HCT116 (cell line): ENCODE measurements at regions not wholly inside any gene's neighbourhood (a gene's known extent, or its start where the extent isn't known, plus 50 kb on each side); places are given as distances from the start of the nearest gene placed in this dataset.

ENCODE experiments used
- ATAC-seq: fragments of 200-7000 bp; cut with Tn5 transposase; 2 replicates; pipeline ENCODE4 v1.9.1; 2020; ENCODE audit warnings: mild to moderate bottlenecking, moderate library complexity
- BruUV-seq: library from RNA; stranded (reverse); fragments of 400-500 nt; replicated peaks from 2 replicates; lab custom pipeline; 2021; lab: Mats Ljungman, UMichigan
- CTCF ChIA-PET: fragments of 300-600 bp; sonication (Branson Sonifier 250); formaldehyde crosslinking; loops from one replicate; lab custom pipeline; 2021; ENCODE audit warnings: antibody characterized with exemption; lab: Charles Lee
- POLR2A ChIA-PET: fragments of 300-600, 350-600 bp; sonication (Branson Sonifier 250); formaldehyde crosslinking; loops from one replicate; lab custom pipeline; 2021; ENCODE audit warnings: antibody characterized with exemption; lab: Charles Lee
- RAD21 ChIA-PET, 2 experiments: fragments of 300-600 bp; sonication (Branson Sonifier 250); formaldehyde crosslinking; loops; one replicate each; lab custom pipeline; 2023; ENCODE audit warnings: low total read pairs in 2 of 2; ENCODE audit not compliant: uncharacterized antibody in 2 of 2, unreplicated experiment in 2 of 2, low non-redundant PET in 1 of 2; lab: Charles Lee
- DNase-seq: peaks from one replicate; pipeline ENCODE4 v3.0.0-alpha.2; 2010; ENCODE audit warnings: low read depth, low spot score
- H2AFZ ChIP-seq: fragments of 200-600 bp; shearing (Covaris generic), sonication (generic); 2 replicates; pipeline ENCODE4 v1.6.1; 2017; ENCODE audit warnings: low read depth, mixed run types, mixed read lengths, antibody characterized with exemption, low read length; ENCODE audit not compliant: poor library complexity, severe bottlenecking
- H3K27ac ChIP-seq: 2 replicates; pipeline ENCODE4 v1.5.1; 2012; ENCODE audit warnings: low read depth, low read length
- H3K27me3 ChIP-seq: fragments of 200-600 bp; sonication (generic); 2 replicates; pipeline ENCODE4 v1.6.1; 2016; ENCODE audit warnings: mixed run types, low read length, mixed read lengths; ENCODE audit not compliant: insufficient read depth
- H3K36me3 ChIP-seq, 2 experiments: fragments of 200-500 bp in 1 of 2; fragments of 200-600 bp in 1 of 2; sonication (Bioruptor generic) in 1 of 2; sonication (generic) in 1 of 2; 2 replicates each; pipeline versions ENCODE4 v1.5.1 to v1.6.1; 2014 to 2016; ENCODE audit warnings: low read length in 2 of 2, inconsistent platforms in 1 of 2, mixed read lengths in 1 of 2, mixed run types in 1 of 2; ENCODE audit not compliant: insufficient read depth in 2 of 2, control insufficient read depth in 1 of 2
- H3K4me1 ChIP-seq, 2 experiments: fragments of 200-600 bp in 1 of 2; sonication (generic) in 1 of 2; 2 replicates each; pipeline versions ENCODE4 v1.5.1 to v1.6.1; 2012 to 2017; ENCODE audit warnings: low read length in 2 of 2, inconsistent platforms in 1 of 2, mild to moderate bottlenecking in 1 of 2, mixed read lengths in 1 of 2, mixed run types in 1 of 2, moderate library complexity in 1 of 2; ENCODE audit not compliant: insufficient read depth in 2 of 2, control insufficient read depth in 1 of 2
- H3K4me2 ChIP-seq: fragments of 200-600 bp; sonication (generic); 2 replicates; pipeline ENCODE4 v1.6.1; 2017; ENCODE audit warnings: mixed run types, low read length, mixed read lengths
- H3K4me3 ChIP-seq, 2 experiments: fragments of 200-600 bp in 1 of 2; sonication (generic) in 1 of 2; replicated peaks in 1 of 2; 2 replicates each; pipeline ENCODE4 v1.5.1; 2011 to 2016; ENCODE audit warnings: low read length in 2 of 2, control low read depth in 1 of 2, low read depth in 1 of 2, mild to moderate bottlenecking in 1 of 2, mixed read lengths in 1 of 2, mixed run types in 1 of 2
- H3K79me2 ChIP-seq: fragments of 200-600 bp; sonication (generic); 2 replicates; pipeline ENCODE4 v1.6.1; 2017; ENCODE audit warnings: mild to moderate bottlenecking, mixed run types, low read length, moderate library complexity, mixed read lengths; ENCODE audit not compliant: insufficient read depth
- H3K9ac ChIP-seq: fragments of 200-600 bp; sonication (generic); 2 replicates; pipeline ENCODE4 v1.6.1; 2016; ENCODE audit warnings: low read length, mixed read lengths
- H3K9me2 ChIP-seq: fragments of 200-600 bp; sonication (generic), shearing (Covaris generic); 2 replicates; pipeline ENCODE4 v1.6.1; 2017; ENCODE audit warnings: mixed run types, mild to moderate bottlenecking, moderate library complexity; ENCODE audit not compliant: insufficient read depth
- H3K9me3 ChIP-seq, 2 experiments: fragments of 200-500 bp in 1 of 2; fragments of 200-600 bp in 1 of 2; sonication (Bioruptor generic) in 1 of 2; sonication (generic) in 1 of 2; 2 replicates each; pipeline ENCODE4 v1.6.1; 2014 to 2017; ENCODE audit warnings: low read length in 2 of 2, mixed read lengths in 2 of 2, inconsistent platforms in 1 of 2, low read depth in 1 of 2, mild to moderate bottlenecking in 1 of 2, mixed run types in 1 of 2, moderate library complexity in 1 of 2; ENCODE audit not compliant: control insufficient read depth in 1 of 2, insufficient read depth in 1 of 2
- H4K20me1 ChIP-seq: fragments of 200-600 bp; sonication (generic), shearing (Covaris generic); 2 replicates; pipeline ENCODE4 v1.6.1; 2017; ENCODE audit warnings: mixed run types, mild to moderate bottlenecking, moderate library complexity; ENCODE audit not compliant: insufficient read depth
- ATF3 ChIP-seq: IDR thresholded peaks from 2 replicates; pipeline ENCODE4 v1.6.1; 2012
- CEBPB ChIP-seq: IDR thresholded peaks from 2 replicates; pipeline ENCODE4 v1.6.1; 2012; ENCODE audit warnings: low read depth
- EGR1 ChIP-seq: IDR thresholded peaks from 2 replicates; pipeline ENCODE4 v1.6.1; 2012; ENCODE audit warnings: low read depth
- ELF1 ChIP-seq: IDR thresholded peaks from 2 replicates; pipeline ENCODE4 v1.6.1; 2012; ENCODE audit warnings: low read depth, borderline replicate concordance
- EZH2 ChIP-seq: fragments of 200-600 bp; sonication (generic); IDR thresholded peaks from 2 replicates; pipeline ENCODE4 v1.6.1; 2017; ENCODE audit warnings: antibody characterized with exemption, mixed run types
- EZH2phosphoT487 ChIP-seq: fragments of 200-600 bp; IDR thresholded peaks from 2 replicates; pipeline ENCODE4 v1.6.1; 2018; ENCODE audit warnings: antibody characterized with exemption, borderline replicate concordance
- FOSL1 ChIP-seq: IDR thresholded peaks from 2 replicates; pipeline ENCODE4 v1.6.1; 2012; ENCODE audit warnings: low read depth
- MAX ChIP-seq: IDR thresholded peaks from 2 replicates; pipeline ENCODE4 v1.6.1; 2012
- POLR2A ChIP-seq: IDR thresholded peaks from 2 replicates; pipeline ENCODE4 v1.7.0; 2011; ENCODE audit warnings: borderline replicate concordance; ENCODE audit not compliant: insufficient read depth, insufficient read length; ENCODE audit errors: extremely low read depth
- RAD21 ChIP-seq: IDR thresholded peaks from 2 replicates; pipeline ENCODE4 v1.6.1; 2012; ENCODE audit warnings: low read depth, mild to moderate bottlenecking
- SIN3A ChIP-seq: IDR thresholded peaks from 2 replicates; pipeline ENCODE4 v1.6.1; 2012; ENCODE audit warnings: low read depth
- SP1 ChIP-seq: IDR thresholded peaks from 2 replicates; pipeline ENCODE4 v1.6.1; 2012; ENCODE audit warnings: low read depth
- SRF ChIP-seq: IDR thresholded peaks from 2 replicates; pipeline ENCODE4 v1.6.1; 2012; ENCODE audit warnings: low read depth
- TCF7L2 ChIP-seq: IDR thresholded peaks from 2 replicates; pipeline ENCODE4 v1.7.0; 2011; ENCODE audit warnings: borderline replicate concordance, inconsistent platforms; ENCODE audit not compliant: insufficient read depth, insufficient read length; ENCODE audit errors: extremely low read depth
- YY1 ChIP-seq: IDR thresholded peaks from 2 replicates; pipeline ENCODE4 v1.6.1; 2011; ENCODE audit warnings: low read length, low read depth, moderate library complexity, mild to moderate bottlenecking; ENCODE audit not compliant: insufficient replicate concordance; ENCODE audit errors: extremely low read depth
- ZBTB33 ChIP-seq: IDR thresholded peaks from 2 replicates; pipeline ENCODE4 v1.6.1; 2011; ENCODE audit warnings: mild to moderate bottlenecking, low read length, moderate library complexity; ENCODE audit not compliant: insufficient replicate concordance; ENCODE audit errors: extremely low read depth
- intact Hi-C: fragments of 100-400 bp; cut with micrococcal nuclease; formaldehyde crosslinking; loops from 2 replicates; pipeline ENCODE4 v1.10.0; 2022

DNA sequence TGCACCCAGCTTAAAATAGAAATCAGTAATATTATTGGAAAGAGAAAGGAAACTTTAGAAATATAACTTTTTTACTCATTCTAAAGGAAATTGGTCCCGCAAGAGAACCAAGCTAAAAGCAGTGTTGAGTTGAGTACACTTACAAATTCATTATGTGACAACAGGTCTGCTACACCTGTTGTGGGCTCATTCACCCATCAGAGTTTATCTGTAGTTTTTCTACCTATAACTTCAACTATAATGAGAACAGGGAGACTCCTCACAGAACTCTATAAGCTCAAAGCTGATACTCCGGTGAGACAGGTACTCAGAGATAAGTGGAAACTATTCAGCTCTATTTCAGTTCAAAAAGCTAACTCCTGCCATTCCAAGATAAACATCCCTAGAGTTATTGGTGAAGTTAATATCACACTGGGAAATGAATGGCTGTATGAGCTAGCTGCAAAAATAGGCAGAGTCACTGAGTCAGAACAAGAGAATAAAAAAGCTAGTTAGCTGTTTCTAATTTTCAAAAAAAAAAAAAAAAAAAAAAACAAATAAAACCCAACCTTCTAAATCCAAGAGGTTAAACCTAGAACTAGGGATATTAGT lies 121.3 kb downstream of the PPP1R3A start:
- CTCF ChIA-PET = no interaction called here
- BruUV-seq = no TSS peak
- no peak overlapping the region for H3K9ac ChIP-seq
- H2AFZ ChIP-seq = no peak overlapping the region
- no peaks in the 10 kb centered on the region for H4K20me1 ChIP-seq
- no peak for TF ChIP-seq TCF7L2
- no peak for TF ChIP-seq ATF3
- TF ChIP-seq EGR1 = no peak
- no peak for TF ChIP-seq MAX
- no peak for TF ChIP-seq ZBTB33
- TF ChIP-seq SRF = no peak
- H3K4me1 ChIP-seq = no peaks in the 10 kb centered on the region
- ATAC-seq = no peak
- H3K27ac ChIP-seq = no peak overlapping the region
- RAD21 ChIA-PET = no interaction called here
- H3K36me3 ChIP-seq = no peaks in the 10 kb centered on the region
- no peaks in the 10 kb centered on the region for H3K79me2 ChIP-seq
- intact Hi-C loops = no loop called here
- POLR2A ChIA-PET = no interaction called here
- H3K4me2 ChIP-seq = no peak overlapping the region
- DNase-seq = no peak
- H3K9me2 ChIP-seq = peaks cover 4% of the 10 kb centered on the region; the same call in 1 of the 2 replicates
- H3K9me3 ChIP-seq = no peaks in the 10 kb centered on the region
- H3K27me3 ChIP-seq = no peaks in the 10 kb centered on the region
- H3K4me3 ChIP-seq = no peak overlapping the region

- ChIA-PET POLR2A (no interaction called here), RAD21 (no interaction called here), CTCF (no interaction called here)
- Histone ChIP-seq H3K79me2 (no peaks in the 10 kb centered on the region), H3K4me2 (no peak overlapping the region), H3K4me1 (no peaks in the 10 kb centered on the region), H3K9me3 (no peaks in the 10 kb centered on the region), H3K4me3 (no peak overlapping the region), H3K27ac (no peak overlapping the region), H4K20me1 (no peaks in the 10 kb centered on the region), H2AFZ (no peak overlapping the region), H3K36me3 (no peaks in the 10 kb centered on the region), H3K27me3 (no peaks in the 10 kb centered on the region), H3K9ac (no peak overlapping the region), H3K9me2 (peaks cover 4% of the 10 kb centered on the region; the same call in 1 of the 2 replicates)
- intact Hi-C loops = no loop called here
- BruUV-seq = no TSS peak
- ATAC-seq = no peak
- no peak for DNase-seq
- TF ChIP-seq SP1 = no peak
- no peak for TF ChIP-seq EZH2
- no peak for TF ChIP-seq MAX
- no peak for TF ChIP-seq ELF1
- TF ChIP-seq YY1 = no peak
- no peak for TF ChIP-seq ZBTB33
- TF ChIP-seq CEBPB = no peak
- TF ChIP-seq RAD21 = no peak
- TF ChIP-seq FOSL1 = no peak
- TF ChIP-seq POLR2A = no peak
- TF ChIP-seq EZH2phosphoT487 = no peak
- no peak for TF ChIP-seq TCF7L2
- no peak for TF ChIP-seq SIN3A
Observed at GRCh38 chr7:113796557-113796956, 122.3 kb downstream of the PPP1R3A start.
